Right atrium auricular region (tissue), 2 donors: ENCODE measurements at regions not wholly inside any gene's neighbourhood (a gene's known extent, or its start where the extent isn't known, plus 50 kb on each side); places are given as distances from the start of the nearest gene placed in this dataset.

ENCODE experiments used
- DNase-seq: peaks from one replicate; pipeline ENCODE4 v3.0.0-alpha.2; 2019; ENCODE audit warnings: low spot score
- H3K27ac ChIP-seq, 2 donors: fragments of 200-600 bp; sonication (generic); 1 replicate in 1 of 2; 2 replicates in 1 of 2; pipeline ENCODE4 v1.5.1; 2016 to 2019
- H3K27me3 ChIP-seq, 2 donors: fragments of 200-600 bp; sonication (generic); one replicate each; pipeline versions ENCODE4 v1.5.1 to v1.6.0; 2017 to 2019
- H3K36me3 ChIP-seq: fragments of 200-600 bp; sonication (generic); one replicate; pipeline ENCODE4 v1.5.1; 2016
- H3K4me1 ChIP-seq, 2 donors: fragments of 200-600 bp; sonication (generic); one replicate each; pipeline versions ENCODE4 v1.5.1 to v1.6.0; 2017 to 2019
- H3K4me3 ChIP-seq, 2 donors: fragments of 200-600 bp; sonication (generic); 1 replicate in 1 of 2; 2 replicates in 1 of 2; pipeline ENCODE4 v1.5.1; 2017 to 2019; ENCODE audit warnings: mild to moderate bottlenecking in 1 of 2, moderate library complexity in 1 of 2
- H3K9me3 ChIP-seq, 2 donors: fragments of 200-600 bp; sonication (generic); one replicate each; pipeline ENCODE4 v1.5.1; 2019
- TF ChIP-seq, protein P1 (sequence below), 2 donors: fragments of 200-600 bp; sonication (generic); IDR thresholded peaks; one replicate each; pipeline ENCODE4 v1.5.1; 2019; ENCODE audit warnings: antibody characterized with exemption in 2 of 2

DNA sequence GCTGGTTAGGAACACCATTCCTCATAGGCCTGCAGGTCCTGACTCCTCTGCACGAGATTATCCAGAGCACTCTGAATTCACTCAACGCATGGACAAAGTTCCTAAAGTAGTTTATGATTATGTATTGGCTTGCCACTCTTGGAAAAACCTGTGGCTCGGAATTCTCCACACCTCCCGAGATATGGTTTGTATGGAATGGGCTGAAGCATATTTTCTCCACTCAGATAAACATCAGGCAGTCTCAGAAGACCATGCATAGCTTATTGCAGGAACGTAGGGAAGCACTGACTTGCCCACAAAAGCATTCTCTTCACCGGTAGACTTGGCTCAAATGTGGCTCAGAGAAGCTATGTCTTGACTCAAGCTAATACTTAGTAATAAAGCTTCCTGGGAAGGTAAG, 338.6 kb upstream of the NFE2L3 start:
- no peak overlapping the region for H3K4me3 ChIP-seq

DNA sequence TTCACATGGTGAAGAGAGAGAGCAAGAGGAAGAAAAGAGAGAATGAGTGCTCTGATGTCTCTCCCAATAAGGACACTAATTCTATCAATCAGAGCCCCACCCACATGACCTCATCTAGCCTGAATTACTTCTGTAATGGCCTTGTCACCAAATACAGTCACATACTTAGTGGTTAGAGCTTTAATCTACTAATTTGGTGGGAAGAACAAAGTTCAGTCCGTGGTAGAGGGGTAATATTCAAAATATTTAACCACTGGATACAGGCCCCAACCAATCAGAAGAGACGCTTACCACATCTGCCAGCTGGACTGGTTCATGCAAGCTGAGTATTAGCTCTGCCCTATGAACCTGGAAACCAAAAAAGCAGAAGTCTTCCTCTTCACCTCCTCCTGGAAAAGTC, 336.3 kb upstream of the NFE2L3 start:
- no peaks in the 10 kb centered on the region for H3K9me3 ChIP-seq
- no peaks in the 10 kb centered on the region for H3K36me3 ChIP-seq
- no peak overlapping the region for H3K27ac ChIP-seq
- TF ChIP-seq, protein P1, sequence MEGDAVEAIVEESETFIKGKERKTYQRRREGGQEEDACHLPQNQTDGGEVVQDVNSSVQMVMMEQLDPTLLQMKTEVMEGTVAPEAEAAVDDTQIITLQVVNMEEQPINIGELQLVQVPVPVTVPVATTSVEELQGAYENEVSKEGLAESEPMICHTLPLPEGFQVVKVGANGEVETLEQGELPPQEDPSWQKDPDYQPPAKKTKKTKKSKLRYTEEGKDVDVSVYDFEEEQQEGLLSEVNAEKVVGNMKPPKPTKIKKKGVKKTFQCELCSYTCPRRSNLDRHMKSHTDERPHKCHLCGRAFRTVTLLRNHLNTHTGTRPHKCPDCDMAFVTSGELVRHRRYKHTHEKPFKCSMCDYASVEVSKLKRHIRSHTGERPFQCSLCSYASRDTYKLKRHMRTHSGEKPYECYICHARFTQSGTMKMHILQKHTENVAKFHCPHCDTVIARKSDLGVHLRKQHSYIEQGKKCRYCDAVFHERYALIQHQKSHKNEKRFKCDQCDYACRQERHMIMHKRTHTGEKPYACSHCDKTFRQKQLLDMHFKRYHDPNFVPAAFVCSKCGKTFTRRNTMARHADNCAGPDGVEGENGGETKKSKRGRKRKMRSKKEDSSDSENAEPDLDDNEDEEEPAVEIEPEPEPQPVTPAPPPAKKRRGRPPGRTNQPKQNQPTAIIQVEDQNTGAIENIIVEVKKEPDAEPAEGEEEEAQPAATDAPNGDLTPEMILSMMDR (IDR thresholded peaks at IDR 0.05) = no peak
- no peaks in the 10 kb centered on the region for H3K4me1 ChIP-seq
- no peaks in the 10 kb centered on the region for H3K27me3 ChIP-seq
- H3K4me3 ChIP-seq = no peak overlapping the region
- DNase-seq = no peak

More for the DNA sequence above, 338.6 kb upstream of the NFE2L3 start:
- H3K27me3 ChIP-seq = no peaks in the 10 kb centered on the region
- no peaks in the 10 kb centered on the region for H3K9me3 ChIP-seq
- DNase-seq = no peak
- no peak overlapping the region for H3K27ac ChIP-seq
- H3K4me1 ChIP-seq = no peaks in the 10 kb centered on the region
- H3K36me3 ChIP-seq = no peaks in the 10 kb centered on the region
- TF ChIP-seq, protein P1 (IDR thresholded peaks at IDR 0.05) = no peak

DNA sequence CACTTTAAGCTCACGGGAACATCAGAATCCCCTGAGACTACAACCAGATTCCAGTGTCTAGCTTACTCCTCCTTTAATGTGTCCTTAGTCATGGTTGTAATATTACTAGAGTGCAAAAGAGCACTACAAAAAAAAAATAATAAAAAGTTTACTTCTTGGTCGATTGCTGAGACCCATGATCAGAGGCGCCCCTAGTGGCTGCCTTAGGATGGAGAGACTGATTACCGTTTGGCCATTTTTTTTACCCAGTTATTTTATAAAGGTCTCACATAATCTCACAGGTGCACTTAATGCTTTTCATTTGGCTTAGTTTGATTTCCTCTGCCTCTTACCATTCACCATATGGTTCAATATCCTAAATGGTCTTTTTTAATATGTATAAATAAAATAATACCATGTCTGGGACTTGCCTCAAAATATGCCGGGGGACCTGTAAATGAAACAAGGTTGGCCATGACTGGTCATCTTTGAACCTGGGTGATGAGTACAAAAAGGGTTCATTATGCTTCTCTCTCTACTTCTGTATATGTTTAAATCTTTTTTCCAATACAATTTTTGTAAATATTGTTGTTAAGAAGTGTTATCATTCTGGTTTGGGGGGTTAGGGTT, 331.5 kb upstream of the NFE2L3 start:
- H3K4me1 ChIP-seq = no peaks in the 10 kb centered on the region
- H3K4me3 ChIP-seq = no peak overlapping the region
- no peak overlapping the region for H3K27ac ChIP-seq
- TF ChIP-seq, protein P1 (IDR thresholded peaks at IDR 0.05) = peak in 1 of 2 donors; percentile 36
- H3K36me3 ChIP-seq = no peaks in the 10 kb centered on the region
- H3K9me3 ChIP-seq = no peaks in the 10 kb centered on the region
- no peaks in the 10 kb centered on the region for H3K27me3 ChIP-seq
- no peak for DNase-seq

DNA sequence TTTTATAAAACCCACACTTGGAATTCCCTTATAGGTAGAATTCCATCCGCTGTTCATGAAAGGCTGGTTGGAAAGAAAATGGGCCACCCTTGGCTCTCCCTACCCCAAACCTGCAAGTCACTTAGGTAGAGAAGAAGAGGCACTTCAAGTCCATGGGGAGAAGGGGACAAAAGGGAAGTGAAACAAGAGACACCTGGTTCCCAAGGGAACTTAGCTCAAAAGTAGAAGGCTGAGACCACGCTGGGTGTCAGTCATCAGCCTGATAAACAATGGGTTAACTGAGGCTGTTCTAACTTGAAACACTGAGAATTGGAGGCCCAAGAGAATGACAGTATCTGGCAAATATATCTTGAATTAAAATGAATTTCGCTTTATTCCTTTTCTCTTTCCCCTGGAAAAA, 330.8 kb upstream of the NFE2L3 start:
- Histone ChIP-seq H3K4me1 (no peaks in the 10 kb centered on the region), H3K36me3 (no peaks in the 10 kb centered on the region), H3K27ac (no peak overlapping the region), H3K27me3 (no peaks in the 10 kb centered on the region), H3K4me3 (no peak overlapping the region), H3K9me3 (no peaks in the 10 kb centered on the region)
- no peak for DNase-seq
- TF ChIP-seq, protein P1 (IDR thresholded peaks at IDR 0.05) = no peak

DNA sequence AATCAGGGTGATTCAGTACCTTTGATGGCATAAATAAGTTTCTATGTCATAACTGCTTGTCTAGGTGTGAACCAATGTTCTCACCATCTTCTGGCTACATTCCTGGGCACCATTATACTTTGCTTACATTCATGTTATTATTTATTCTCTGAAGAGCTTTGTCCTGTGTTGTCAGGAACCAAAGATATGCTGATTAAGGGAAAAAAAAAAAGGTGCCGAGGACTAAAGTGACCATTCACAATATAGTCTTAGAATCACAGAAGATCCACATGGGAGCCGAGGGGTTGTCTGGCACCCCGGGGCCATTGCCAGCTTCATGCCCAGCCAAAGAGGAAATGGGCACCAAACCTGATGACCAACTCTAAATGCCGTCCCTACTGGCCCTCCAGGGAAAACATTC, 329.2 kb upstream of the NFE2L3 start:
- TF ChIP-seq, protein P1 (IDR thresholded peaks at IDR 0.05) = no peak
- Histone ChIP-seq H3K4me1 (no peaks in the 10 kb centered on the region), H3K36me3 (no peaks in the 10 kb centered on the region), H3K27ac (no peak overlapping the region), H3K9me3 (no peaks in the 10 kb centered on the region), H3K27me3 (no peaks in the 10 kb centered on the region), H3K4me3 (no peak overlapping the region)
- DNase-seq = no peak

DNA sequence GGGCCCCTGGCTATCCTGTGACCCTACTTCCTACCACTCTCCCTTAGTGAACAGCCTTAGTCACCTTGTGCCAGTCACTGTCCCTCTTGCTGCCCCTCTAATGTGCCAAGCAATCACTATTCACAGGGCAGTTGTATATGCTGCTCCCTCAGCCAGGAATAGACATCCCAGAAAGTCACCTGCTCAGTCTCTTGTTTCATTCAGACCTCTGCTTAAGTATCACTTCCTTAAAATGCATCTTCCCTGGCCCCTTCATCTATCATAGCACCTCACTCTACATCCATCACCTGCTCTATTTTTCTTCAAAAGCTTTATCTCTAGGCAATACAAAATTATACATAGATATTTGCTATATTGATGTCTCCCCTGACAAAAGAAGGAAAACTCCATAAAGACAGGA, 328.4 kb upstream of the NFE2L3 start:
- no peak for DNase-seq
- no peaks in the 10 kb centered on the region for H3K9me3 ChIP-seq
- TF ChIP-seq, protein P1 (IDR thresholded peaks at IDR 0.05) = no peak

More for the DNA sequence above, 328.4 kb upstream of the NFE2L3 start:
- no peaks in the 10 kb centered on the region for H3K4me1 ChIP-seq
- H3K27ac ChIP-seq = no peak overlapping the region
- H3K36me3 ChIP-seq = no peaks in the 10 kb centered on the region
- H3K4me3 ChIP-seq = no peak overlapping the region
- H3K27me3 ChIP-seq = no peaks in the 10 kb centered on the region
